ENCODE measurements at regions not wholly inside any gene's neighbourhood (a gene's known extent, or its start where the extent isn't known, plus 50 kb on each side); places are given as distances from the start of the nearest gene placed in this dataset.
A peak's percentile ranks its signal among the peaks of the same experiment; 100 is the strongest.

DNA sequence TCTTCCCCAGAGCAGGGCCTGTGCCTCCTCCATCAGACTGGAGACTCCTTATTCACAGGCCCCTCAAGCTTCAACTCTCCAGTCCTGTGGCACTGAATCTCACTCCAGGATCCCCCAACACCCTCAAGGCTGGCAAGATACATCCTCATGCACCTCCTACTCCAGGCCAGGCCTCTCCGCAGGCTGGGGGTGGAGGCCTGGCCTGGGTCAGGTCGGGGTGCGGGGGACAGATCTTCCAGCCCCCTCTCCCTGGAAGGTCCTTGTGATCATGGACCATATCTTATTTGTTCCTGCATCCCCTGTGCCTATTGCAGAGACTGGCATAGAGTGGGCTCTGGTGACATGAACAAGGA, 147.3 kb downstream of the SMAD6 start:
- intact Hi-C loops (cut with DNase I; ENCODE audit: low total_unique reads): loop anchor here (5.0 kb wide), 1 partner anchor 232 kb away; no protein-coding TSS in a partner anchor
- no peaks in the 10 kb centered on the region for H3K9me3 ChIP-seq
- DNase-seq: no peak

DNA sequence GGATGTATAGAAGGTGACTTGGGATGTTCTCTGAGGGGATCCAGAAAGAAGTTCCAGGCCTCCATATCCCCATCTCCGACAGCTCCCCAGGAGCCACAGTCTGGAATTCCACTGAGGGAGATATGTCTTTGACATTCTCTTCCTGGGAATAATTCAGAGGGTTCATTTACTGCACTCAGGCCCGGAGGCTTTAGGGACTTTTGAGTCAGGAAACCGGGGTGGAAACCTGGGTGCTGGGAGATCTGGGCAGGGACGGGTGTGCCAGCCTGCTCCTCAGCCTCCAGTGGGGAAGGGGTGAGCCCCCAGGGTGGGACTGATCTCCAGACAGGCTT, 147.7 kb downstream of the SMAD6 start:
- in situ Hi-C loops (cut with MboI; ENCODE audit: low pct_ligation_motif_present in 1 of 4, low pct_unique_long_range_greater_than_20kb in 1 of 4, low sequenced_read_pairs in 3 of 4): loop anchor here in 2 of 4 donors (10.0 kb wide), 3 partner anchors 65 to 255 kb away; no protein-coding TSS in a partner anchor
- no peaks in the 10 kb centered on the region for H3K9me3 ChIP-seq
- peak; percentile 6 for DNase-seq

More for the DNA sequence above, 147.3 kb downstream of the SMAD6 start:
- 93% methylated on average over 3 of the region's 3 CpGs; no CpG with 5 or more reads in 1 of the 2 donors for WGBS, 2 donors (ENCODE audit: low coverage in 1 of 2)
- Histone ChIP-seq H3K27me3 (no peaks in the 10 kb centered on the region), H3K4me3 (no peak overlapping the region), H3K4me1 (peaks cover 7 to 22% (median 12%) of the 10 kb centered on the region in 4 donors), H3K36me3 (no peaks in the 10 kb centered on the region), H3K27ac (no peak overlapping the region)
- TF ChIP-seq, protein P1, sequence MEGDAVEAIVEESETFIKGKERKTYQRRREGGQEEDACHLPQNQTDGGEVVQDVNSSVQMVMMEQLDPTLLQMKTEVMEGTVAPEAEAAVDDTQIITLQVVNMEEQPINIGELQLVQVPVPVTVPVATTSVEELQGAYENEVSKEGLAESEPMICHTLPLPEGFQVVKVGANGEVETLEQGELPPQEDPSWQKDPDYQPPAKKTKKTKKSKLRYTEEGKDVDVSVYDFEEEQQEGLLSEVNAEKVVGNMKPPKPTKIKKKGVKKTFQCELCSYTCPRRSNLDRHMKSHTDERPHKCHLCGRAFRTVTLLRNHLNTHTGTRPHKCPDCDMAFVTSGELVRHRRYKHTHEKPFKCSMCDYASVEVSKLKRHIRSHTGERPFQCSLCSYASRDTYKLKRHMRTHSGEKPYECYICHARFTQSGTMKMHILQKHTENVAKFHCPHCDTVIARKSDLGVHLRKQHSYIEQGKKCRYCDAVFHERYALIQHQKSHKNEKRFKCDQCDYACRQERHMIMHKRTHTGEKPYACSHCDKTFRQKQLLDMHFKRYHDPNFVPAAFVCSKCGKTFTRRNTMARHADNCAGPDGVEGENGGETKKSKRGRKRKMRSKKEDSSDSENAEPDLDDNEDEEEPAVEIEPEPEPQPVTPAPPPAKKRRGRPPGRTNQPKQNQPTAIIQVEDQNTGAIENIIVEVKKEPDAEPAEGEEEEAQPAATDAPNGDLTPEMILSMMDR (IDR thresholded peaks at IDR 0.05): no peak
- TF ChIP-seq EP300 (IDR thresholded peaks at IDR 0.05; ENCODE audit: low read depth) (no peak), POLR2A (IDR thresholded peaks at IDR 0.05) (no peak), POLR2AphosphoS5 (IDR thresholded peaks at IDR 0.05) (no peak)
- in situ Hi-C loops (cut with MboI; ENCODE audit: low pct_ligation_motif_present in 1 of 4, low pct_unique_long_range_greater_than_20kb in 1 of 4, low sequenced_read_pairs in 3 of 4): loop anchor here in 1 of 4 donors (10.0 kb wide), 1 partner anchor 65 kb away; no protein-coding TSS in a partner anchor

DNA sequence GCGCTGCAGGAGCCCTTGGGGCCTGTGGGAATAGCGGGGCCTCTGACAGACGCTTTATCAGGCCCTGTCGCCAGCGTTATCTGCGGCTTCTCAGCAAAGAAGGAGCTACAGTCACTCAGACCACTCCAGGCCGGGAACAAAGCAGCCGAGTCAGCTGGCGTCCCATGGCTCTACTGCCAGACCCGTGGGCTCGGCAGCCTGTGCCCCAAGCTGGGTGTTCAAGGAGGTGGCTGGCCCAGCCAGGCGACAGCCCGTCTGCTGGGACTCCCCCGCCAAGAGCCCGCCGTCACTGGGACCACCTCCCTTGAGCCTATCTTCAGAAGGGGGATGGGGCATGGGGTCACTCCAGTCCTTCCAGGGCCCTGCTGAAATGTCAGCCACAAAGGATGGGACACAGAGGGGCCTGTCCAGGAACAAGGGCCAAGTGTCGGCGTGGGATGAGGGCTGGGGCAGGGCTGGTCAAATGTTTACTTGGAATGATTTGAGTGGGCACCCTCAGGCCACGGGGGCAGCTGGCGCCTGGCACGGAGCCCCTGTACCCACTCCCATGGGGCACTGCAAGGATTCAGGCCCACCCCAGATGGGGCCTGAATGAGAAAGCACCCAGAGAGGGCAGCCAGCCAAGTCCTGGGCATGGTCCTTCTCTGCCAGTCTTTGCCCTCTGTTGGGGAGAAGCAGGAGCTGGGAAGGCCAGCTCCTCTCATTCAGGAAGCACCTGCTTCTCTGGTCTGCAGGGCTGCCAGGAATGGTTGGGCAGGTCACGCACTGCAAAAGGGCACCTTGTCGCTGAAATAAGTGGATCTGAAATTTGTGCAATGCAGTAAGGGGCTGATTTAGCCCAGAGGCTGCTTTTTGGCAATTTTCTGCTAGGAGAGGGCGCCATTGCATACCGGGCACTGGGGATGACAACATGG, 148.3 kb downstream of the SMAD6 start:
- TF ChIP-seq, protein P1 (IDR thresholded peaks at IDR 0.05): no peak
- Histone ChIP-seq H3K36me3 (no peaks in the 10 kb centered on the region), H3K4me1 (peaks cover 7 to 22% (median 12%) of the 10 kb centered on the region in 4 donors), H3K27ac (peak overlapping the region; percentile 5 to 55 (median 31)), H3K9me3 (no peaks in the 10 kb centered on the region), H3K4me3 (no peak overlapping the region), H3K27me3 (no peaks in the 10 kb centered on the region)
- 88 to 93% methylated on average over 3 to 19 of the region's 25 CpGs for WGBS, 2 donors (ENCODE audit: low coverage in 1 of 2)
- intact Hi-C loops (cut with DNase I; ENCODE audit: low total_unique reads) (loop anchor here (5.0 kb wide), 3 partner anchors 73 to 248 kb away; partner anchors contain the start of gene SMAD6), in situ Hi-C loops (cut with MboI; ENCODE audit: low pct_ligation_motif_present in 1 of 4, low pct_unique_long_range_greater_than_20kb in 1 of 4, low sequenced_read_pairs in 3 of 4) (loop anchor here in 2 of 4 donors (10.0 kb wide), 2 partner anchors 246 to 256 kb away; no protein-coding TSS in a partner anchor)
- DNase-seq: peak; percentile 10

More for the DNA sequence above, 147.7 kb downstream of the SMAD6 start:
- intact Hi-C loops (cut with DNase I; ENCODE audit: low total_unique reads): loop anchor here (5.0 kb wide), 4 partner anchors 72 to 247 kb away; partner anchors contain the start of gene SMAD6
- no peak for TF ChIP-seq POLR2AphosphoS5 (IDR thresholded peaks at IDR 0.05)
- TF ChIP-seq POLR2A (IDR thresholded peaks at IDR 0.05): no peak
- TF ChIP-seq, protein P1 (IDR thresholded peaks at IDR 0.05): no peak
- no peak for TF ChIP-seq EP300 (IDR thresholded peaks at IDR 0.05; ENCODE audit: low read depth)
- 88% methylated on average over 4 of the region's 4 CpGs; no CpG with 5 or more reads in 1 of the 2 donors for WGBS, 2 donors (ENCODE audit: low coverage in 1 of 2)
- no peak overlapping the region for H3K4me3 ChIP-seq
- H3K27ac ChIP-seq: peak overlapping the region in 3 of 4 donors; percentile 12 to 55 (median 13)
- no peaks in the 10 kb centered on the region for H3K27me3 ChIP-seq
- peaks cover 7 to 22% (median 12%) of the 10 kb centered on the region in 4 donors for H3K4me1 ChIP-seq
- no peaks in the 10 kb centered on the region for H3K36me3 ChIP-seq

DNA sequence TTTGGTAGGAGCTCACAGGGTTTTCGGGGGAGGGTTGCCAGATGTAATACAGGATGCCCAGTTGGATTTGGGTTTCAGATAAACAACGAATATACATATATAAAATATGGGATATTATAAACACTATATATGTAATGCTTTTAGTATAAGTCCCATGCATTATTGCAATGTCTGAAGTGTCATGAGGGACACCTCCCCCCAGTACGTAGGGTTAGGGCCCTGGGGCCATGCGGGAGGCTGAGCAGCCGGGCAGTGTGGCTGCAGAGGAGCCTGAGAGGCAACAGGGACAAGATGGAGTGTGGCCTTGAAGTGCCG, 148.9 kb downstream of the SMAD6 start:
- H3K36me3 ChIP-seq: no peaks in the 10 kb centered on the region
- no peaks in the 10 kb centered on the region for H3K27me3 ChIP-seq
- 24 to 33% methylated on average over 2 to 6 of the region's 6 CpGs for WGBS, 2 donors (ENCODE audit: low coverage in 1 of 2)
- peaks cover 7 to 22% (median 12%) of the 10 kb centered on the region in 4 donors for H3K4me1 ChIP-seq
- in situ Hi-C loops (cut with MboI; ENCODE audit: low pct_ligation_motif_present in 1 of 4, low pct_unique_long_range_greater_than_20kb in 1 of 4, low sequenced_read_pairs in 3 of 4) (loop anchor here in 2 of 4 donors (10.0 kb wide), 2 partner anchors 246 to 256 kb away; no protein-coding TSS in a partner anchor), intact Hi-C loops (cut with DNase I; ENCODE audit: low total_unique reads) (loop anchor here (5.0 kb wide), 3 partner anchors 74 to 249 kb away; partner anchors contain the start of gene SMAD6)
- no peak overlapping the region for H3K4me3 ChIP-seq
- TF ChIP-seq EP300 (IDR thresholded peaks at IDR 0.05; ENCODE audit: low read depth): no peak
- TF ChIP-seq, protein P1 (IDR thresholded peaks at IDR 0.05): no peak
- TF ChIP-seq POLR2AphosphoS5 (IDR thresholded peaks at IDR 0.05): no peak
- TF ChIP-seq POLR2A (IDR thresholded peaks at IDR 0.05): no peak
- no peaks in the 10 kb centered on the region for H3K9me3 ChIP-seq
- no peak for DNase-seq
- H3K27ac ChIP-seq: peak overlapping the region in 3 of 4 donors; percentile 39 to 55 (median 49)

All from transverse colon (tissue), 4 donors.